ENCODE measurements at regions not wholly inside any gene's neighbourhood (a gene's known extent, or its start where the extent isn't known, plus 50 kb on each side); places are given as distances from the start of the nearest gene placed in this dataset.

GRCh38 chr2:215493376-215493775, 57.5 kb upstream of the FN1 start:
- no peak for DNase-seq (ENCODE audit: low spot score)

GRCh38 chr2:215489288-215489848, 53.5 kb upstream of the FN1 start:
- no peak for DNase-seq (ENCODE audit: low spot score)

GRCh38 chr2:215487002-215487372, 51.1 kb upstream of the FN1 start:
- DNase-seq (ENCODE audit: low spot score), result no peak

GRCh38 chr2:215486291-215487001, 50.6 kb upstream of the FN1 start:
- DNase-seq (ENCODE audit: low spot score), result no peak
